PFSK-1 (cell line): ENCODE measurements at regions not wholly inside any gene's neighbourhood (a gene's known extent, or its start where the extent isn't known, plus 50 kb on each side); places are given as distances from the start of the nearest gene placed in this dataset.

Experiments
- FOXP2 ChIP-seq: optimal IDR thresholded peaks from 2 replicates; pipeline ENCODE3; 2011; ENCODE audit warnings: borderline replicate concordance, control low read depth, inconsistent platforms; ENCODE audit not compliant: insufficient read depth; ENCODE audit errors: extremely low read length, extremely low read depth
- POLR2AphosphoS5 ChIP-seq: IDR thresholded peaks from 2 replicates; pipeline ENCODE4 v1.6.1; 2012; ENCODE audit warnings: low read depth, mild to moderate bottlenecking, control low read depth, low read length, moderate library complexity
- REST ChIP-seq, 2 experiments: IDR thresholded peaks; 2 replicates each; pipeline versions ENCODE4 v1.6.1 to v1.8.0; 2011 to 2012; ENCODE audit warnings: low read depth in 2 of 2, low read length in 2 of 2, control low read depth in 1 of 2, inconsistent platforms in 1 of 2, mild to moderate bottlenecking in 1 of 2, moderate library complexity in 1 of 2; ENCODE audit not compliant: insufficient read depth in 1 of 2
- SIN3A ChIP-seq: IDR thresholded peaks from 2 replicates; pipeline ENCODE4 v1.6.1; 2012; ENCODE audit warnings: mild to moderate bottlenecking, low read length, moderate library complexity, borderline replicate concordance; ENCODE audit not compliant: insufficient read depth
- TAF1 ChIP-seq: IDR thresholded peaks from 2 replicates; pipeline ENCODE4 v1.6.1; 2012; ENCODE audit warnings: low read length, control low read depth, borderline replicate concordance; ENCODE audit not compliant: insufficient read depth

GRCh38 chr12:92261692-92262091, 116.0 kb upstream of the BTG1 start:
- TF ChIP-seq REST (IDR thresholded peaks at IDR 0.05; ENCODE audit: insufficient read depth in 1 of 2, low read depth in 2 of 2, low read length in 2 of 2) (no peak), SIN3A (no peak), POLR2AphosphoS5 (no peak), FOXP2 (no peak), TAF1 (no peak)

- TF ChIP-seq POLR2AphosphoS5, result no peak
- TF ChIP-seq SIN3A, result no peak
- no peak for TF ChIP-seq FOXP2
Measured at GRCh38 chr12:92261071-92261470, 115.4 kb upstream of the BTG1 start.

- TF ChIP-seq FOXP2, result no peak
- TF ChIP-seq REST (IDR thresholded peaks at IDR 0.05; ENCODE audit: insufficient read depth in 1 of 2, low read depth in 2 of 2, low read length in 2 of 2), result no peak
Measured at GRCh38 chr12:92259696-92260251, 114.1 kb upstream of the BTG1 start.

- no peak for TF ChIP-seq POLR2AphosphoS5
- no peak for TF ChIP-seq FOXP2
- TF ChIP-seq TAF1, result no peak
- TF ChIP-seq SIN3A, result no peak
- no peak for TF ChIP-seq REST (IDR thresholded peaks at IDR 0.05; ENCODE audit: insufficient read depth in 1 of 2, low read depth in 2 of 2, low read length in 2 of 2)
Measured at GRCh38 chr12:92259291-92259690, 113.6 kb upstream of the BTG1 start.

- TF ChIP-seq REST (IDR thresholded peaks at IDR 0.05; ENCODE audit: insufficient read depth in 1 of 2, low read depth in 2 of 2, low read length in 2 of 2), result no peak
Measured at GRCh38 chr12:92257261-92257660, 111.6 kb upstream of the BTG1 start.

- no peak for TF ChIP-seq POLR2AphosphoS5
Measured at GRCh38 chr12:92255741-92256140, 110.1 kb upstream of the BTG1 start.
